Lower lobe of right lung (tissue), 2 donors: ENCODE measurements at regions not wholly inside any gene's neighbourhood (a gene's known extent, or its start where the extent isn't known, plus 50 kb on each side); places are given as distances from the start of the nearest gene placed in this dataset.

ENCODE experiments used
- ATAC-seq, 2 donors: fragments of 200-7000 bp; cut with Tn5 transposase; one replicate each; pipeline ENCODE4 v1.9.1; 2020 to 2022; ENCODE audit warnings: mild to moderate bottlenecking in 2 of 2, moderate library complexity in 2 of 2
- DNase-seq: peaks from one replicate; pipeline ENCODE4 v3.0.0-alpha.2; 2020
- H3K27ac ChIP-seq: fragments of 200-600 bp; one replicate; pipeline ENCODE4 v1.8.0; 2022
- H3K27me3 ChIP-seq: fragments of 200-600 bp; one replicate; pipeline ENCODE4 v1.8.0; 2022; ENCODE audit warnings: low read depth
- H3K36me3 ChIP-seq: fragments of 200-600 bp; one replicate; pipeline ENCODE4 v1.8.0; 2022; ENCODE audit warnings: mild to moderate bottlenecking
- H3K4me1 ChIP-seq: fragments of 200-600 bp; one replicate; pipeline ENCODE4 v1.8.0; 2022
- H3K4me3 ChIP-seq: fragments of 200-600 bp; one replicate; pipeline ENCODE4 v1.8.0; 2022; ENCODE audit warnings: mild to moderate bottlenecking
- H3K9me3 ChIP-seq: fragments of 200-600 bp; one replicate; pipeline ENCODE4 v1.8.0; 2022
- intact Hi-C: fragments of 100-400 bp; cut with DNase I; formaldehyde crosslinking; loops from one replicate; pipeline ENCODE4 v1.11.0; 2022
- TF ChIP-seq, protein P1 (sequence below): fragments of 200-600 bp; IDR thresholded peaks from one replicate; pipeline ENCODE4 v1.8.0; 2022; ENCODE audit warnings: antibody characterized with exemption, mild to moderate bottlenecking
- donor health status: DM: no; HTN: yes; CAD: no; lungs with severe emphysema.

DNA sequence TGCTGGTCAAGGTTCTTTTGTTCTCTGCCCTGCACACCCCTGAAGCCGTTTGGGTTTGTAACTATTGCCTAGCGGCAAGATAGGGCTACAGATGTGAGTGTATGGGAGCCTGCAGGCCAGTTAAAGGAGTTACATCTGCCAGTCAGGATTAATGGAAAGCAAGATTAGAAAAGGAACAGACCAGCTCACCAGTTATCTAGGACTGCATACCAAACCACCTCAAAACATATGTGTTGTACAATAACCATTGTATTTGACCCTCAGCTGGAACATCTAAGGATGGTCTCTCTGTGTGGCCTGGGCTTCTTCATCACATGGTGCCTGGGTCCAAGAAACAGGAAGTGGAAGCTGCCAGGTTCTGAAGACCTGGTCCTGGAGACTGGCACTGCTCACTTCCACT, 52.5 kb upstream of the FBXO28 start:
- no peaks in the 10 kb centered on the region for H3K4me1 ChIP-seq
- H3K27ac ChIP-seq: no peak overlapping the region
- H3K36me3 ChIP-seq: no peaks in the 10 kb centered on the region
- H3K4me3 ChIP-seq: no peak overlapping the region
- intact Hi-C loops: no loop called here
- DNase-seq (no peak), ATAC-seq (no peak)
- TF ChIP-seq, protein P1, sequence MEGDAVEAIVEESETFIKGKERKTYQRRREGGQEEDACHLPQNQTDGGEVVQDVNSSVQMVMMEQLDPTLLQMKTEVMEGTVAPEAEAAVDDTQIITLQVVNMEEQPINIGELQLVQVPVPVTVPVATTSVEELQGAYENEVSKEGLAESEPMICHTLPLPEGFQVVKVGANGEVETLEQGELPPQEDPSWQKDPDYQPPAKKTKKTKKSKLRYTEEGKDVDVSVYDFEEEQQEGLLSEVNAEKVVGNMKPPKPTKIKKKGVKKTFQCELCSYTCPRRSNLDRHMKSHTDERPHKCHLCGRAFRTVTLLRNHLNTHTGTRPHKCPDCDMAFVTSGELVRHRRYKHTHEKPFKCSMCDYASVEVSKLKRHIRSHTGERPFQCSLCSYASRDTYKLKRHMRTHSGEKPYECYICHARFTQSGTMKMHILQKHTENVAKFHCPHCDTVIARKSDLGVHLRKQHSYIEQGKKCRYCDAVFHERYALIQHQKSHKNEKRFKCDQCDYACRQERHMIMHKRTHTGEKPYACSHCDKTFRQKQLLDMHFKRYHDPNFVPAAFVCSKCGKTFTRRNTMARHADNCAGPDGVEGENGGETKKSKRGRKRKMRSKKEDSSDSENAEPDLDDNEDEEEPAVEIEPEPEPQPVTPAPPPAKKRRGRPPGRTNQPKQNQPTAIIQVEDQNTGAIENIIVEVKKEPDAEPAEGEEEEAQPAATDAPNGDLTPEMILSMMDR: no peak
- no peaks in the 10 kb centered on the region for H3K27me3 ChIP-seq
- H3K9me3 ChIP-seq: no peaks in the 10 kb centered on the region

DNA sequence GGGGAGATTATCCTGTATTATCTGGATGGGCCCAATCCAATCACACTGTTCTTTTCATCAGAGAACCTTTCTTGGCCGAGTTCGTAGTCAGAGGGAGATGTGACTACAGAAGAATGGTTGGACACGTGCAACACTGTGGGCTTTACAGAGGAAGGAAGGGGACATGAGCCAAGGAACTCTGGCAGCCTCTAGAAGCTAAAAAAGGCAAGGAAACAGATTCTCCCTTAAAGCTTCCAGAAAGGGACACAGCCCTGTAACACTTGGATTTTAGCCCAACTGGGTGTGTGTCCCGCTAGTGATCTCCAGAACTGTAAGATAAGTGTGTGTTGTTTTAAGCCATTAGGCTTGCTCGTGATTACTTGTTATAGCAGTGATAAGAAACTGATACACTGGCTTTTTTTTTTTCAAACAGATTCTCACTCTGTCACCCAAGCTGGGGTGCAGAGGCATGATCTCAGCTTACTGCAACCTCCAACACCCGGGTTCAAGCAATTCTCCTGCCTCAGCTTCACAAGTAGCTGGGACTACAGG, 53.9 kb upstream of the FBXO28 start:
- DNase-seq: no peak
- intact Hi-C loops: no loop called here
- H3K4me3 ChIP-seq: no peak overlapping the region
- TF ChIP-seq, protein P1: no peak
- no peaks in the 10 kb centered on the region for H3K36me3 ChIP-seq
- H3K4me1 ChIP-seq: no peaks in the 10 kb centered on the region
- H3K27me3 ChIP-seq: no peaks in the 10 kb centered on the region
- H3K9me3 ChIP-seq: no peaks in the 10 kb centered on the region
- ATAC-seq: no peak
- no peak overlapping the region for H3K27ac ChIP-seq

- Histone ChIP-seq H3K27ac (no peak overlapping the region), H3K9me3 (no peaks in the 10 kb centered on the region), H3K4me3 (no peak overlapping the region), H3K27me3 (no peaks in the 10 kb centered on the region), H3K36me3 (no peaks in the 10 kb centered on the region), H3K4me1 (no peaks in the 10 kb centered on the region)
- TF ChIP-seq, protein P1: no peak
- ATAC-seq (no peak), DNase-seq (no peak)
- intact Hi-C loops: no loop called here
Measured at GRCh38 chr1:224058303-224058702, 55.6 kb upstream of the FBXO28 start.

DNA sequence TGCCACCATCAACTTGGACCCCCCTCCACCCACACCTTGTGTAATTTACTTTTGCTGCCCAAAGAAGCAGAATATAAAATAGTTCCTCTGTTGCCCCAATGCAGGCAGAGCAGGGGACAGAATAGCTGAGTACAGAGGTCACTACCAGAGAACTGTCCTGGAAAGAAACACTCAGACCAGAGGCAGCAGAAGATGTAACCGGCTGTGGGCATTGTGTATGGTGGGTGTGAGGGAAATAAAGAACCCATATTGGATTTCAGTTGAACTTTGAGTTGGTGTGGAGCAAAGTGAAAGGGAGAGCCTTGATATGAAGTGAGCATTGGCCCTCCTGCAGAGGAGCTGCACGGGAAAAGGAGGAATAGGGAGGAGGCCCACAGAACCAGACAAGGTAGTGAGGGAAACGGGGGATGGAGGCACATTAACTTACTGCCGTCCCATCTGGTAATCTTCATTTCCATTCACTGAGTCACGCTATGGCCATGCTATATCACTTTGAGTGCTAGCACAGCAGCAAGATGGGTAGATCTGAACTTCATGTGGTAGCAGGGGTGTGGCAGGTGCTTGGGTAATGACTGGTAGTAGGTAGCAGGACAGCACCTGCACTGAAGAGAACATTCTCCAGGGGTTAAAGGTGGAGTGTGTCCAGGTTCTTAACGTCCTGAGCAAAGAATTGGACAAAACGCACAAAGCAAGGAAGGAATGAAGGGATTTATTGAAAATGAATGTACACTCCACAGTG, 56.3 kb upstream of the FBXO28 start:
- TF ChIP-seq, protein P1: no peak
- intact Hi-C loops: no loop called here
- Histone ChIP-seq H3K4me1 (no peaks in the 10 kb centered on the region), H3K36me3 (no peaks in the 10 kb centered on the region), H3K27ac (no peak overlapping the region), H3K27me3 (no peaks in the 10 kb centered on the region), H3K4me3 (no peak overlapping the region), H3K9me3 (no peaks in the 10 kb centered on the region)
- DNase-seq (no peak), ATAC-seq (no peak)

- DNase-seq: no peak
- H3K4me1 ChIP-seq: no peaks in the 10 kb centered on the region
- H3K4me3 ChIP-seq: no peak overlapping the region
- no peaks in the 10 kb centered on the region for H3K27me3 ChIP-seq
- ATAC-seq: no peak
- no peaks in the 10 kb centered on the region for H3K9me3 ChIP-seq
- TF ChIP-seq, protein P1: no peak
- H3K27ac ChIP-seq: no peak overlapping the region
- intact Hi-C loops: no loop called here
- no peaks in the 10 kb centered on the region for H3K36me3 ChIP-seq
Measured at GRCh38 chr1:224054611-224055010, 59.3 kb upstream of the FBXO28 start.
